ENCODE measurements at regions not wholly inside any gene's neighbourhood (a gene's known extent, or its start where the extent isn't known, plus 50 kb on each side); places are given as distances from the start of the nearest gene placed in this dataset.
"Not testable (repeated sequence)": the region's sequence is repeated elsewhere in the genome, so short reads cannot be mapped to it uniquely, and the experiment has no call there.

DNA sequence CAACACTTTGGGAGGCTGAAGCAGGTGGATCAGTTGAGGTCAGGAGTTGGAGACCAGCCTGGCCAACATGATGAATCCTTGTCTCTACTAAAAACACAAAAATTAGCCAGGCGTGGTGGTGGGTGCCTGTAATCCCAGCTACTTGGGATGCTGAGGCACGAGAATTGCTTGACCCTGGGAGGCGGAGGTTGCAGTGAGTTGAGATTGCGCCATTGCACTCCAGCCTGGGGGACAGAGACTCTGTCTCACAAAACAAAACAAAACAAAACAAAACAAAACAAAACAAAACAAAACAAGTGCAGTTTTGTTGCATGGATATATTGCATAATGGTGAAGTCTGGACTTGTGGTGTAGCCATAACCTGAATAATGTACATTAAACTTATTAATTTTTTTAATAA, 133.6 kb upstream of the ZNF217 start:
- not testable (repeated sequence) for DNase-seq (ENCODE audit: low read depth in 2 of 3, low spot score in 1 of 3)

DNA sequence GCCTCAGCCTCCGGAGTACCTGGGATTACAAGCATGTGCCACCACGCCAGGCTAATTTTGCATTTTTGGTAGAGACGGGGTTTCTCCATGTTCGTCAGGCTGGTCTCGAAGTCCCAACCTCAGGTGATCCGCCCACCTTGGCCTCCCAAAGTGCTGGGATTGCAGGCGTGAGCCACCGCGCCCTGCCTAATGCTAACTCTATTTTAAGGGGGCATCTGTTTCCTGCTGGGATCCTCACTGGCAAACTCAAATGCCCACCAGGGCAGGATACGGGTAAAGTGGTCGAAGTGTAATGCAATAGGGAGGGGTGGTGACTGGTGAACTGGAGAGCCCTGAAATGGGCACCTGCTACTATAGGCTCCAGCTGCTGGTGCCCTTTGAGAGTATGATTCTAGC, 131.9 kb upstream of the ZNF217 start:
- no peak for DNase-seq (ENCODE audit: low read depth in 2 of 3, low spot score in 1 of 3)

DNA sequence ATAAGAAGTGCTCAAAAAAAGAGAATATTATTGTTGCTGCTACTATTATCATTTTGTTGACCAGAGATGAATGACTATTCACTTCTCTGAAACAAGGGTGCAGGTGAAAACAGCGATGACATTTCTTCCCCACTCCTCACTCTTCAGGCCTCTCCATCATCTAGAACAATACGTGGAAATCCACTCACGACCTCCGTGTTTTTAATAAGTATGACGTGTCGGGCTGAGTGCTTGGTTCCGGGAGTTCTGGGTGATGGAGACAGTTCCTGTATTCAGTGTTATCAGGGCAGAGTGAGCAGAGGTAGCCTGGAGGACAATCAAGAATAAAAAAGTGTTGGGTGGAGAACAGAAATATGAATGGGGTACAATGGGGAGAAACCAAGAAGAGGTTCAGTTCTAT, 130.0 kb upstream of the ZNF217 start:
- DNase-seq (ENCODE audit: low read depth in 2 of 3, low spot score in 1 of 3): no peak

DNA sequence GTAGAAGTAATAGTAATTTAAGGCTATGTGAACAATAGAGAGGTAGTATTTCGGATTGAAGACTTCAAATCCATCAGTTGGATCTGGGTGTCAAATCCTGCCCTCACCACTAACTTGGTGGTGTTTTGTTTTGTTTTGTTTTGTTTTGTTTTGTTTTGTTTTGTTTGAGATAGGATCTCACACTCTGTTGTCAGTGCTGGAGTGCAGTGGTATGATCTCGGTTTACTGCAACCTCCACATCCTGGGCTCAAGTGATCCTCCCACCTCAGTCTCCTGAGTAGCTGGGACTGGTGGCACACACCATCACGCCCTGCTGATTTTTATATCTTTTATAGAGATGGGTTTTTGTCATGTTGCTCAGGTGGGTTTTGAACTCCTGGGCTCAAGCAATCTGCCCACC, 129.4 kb upstream of the ZNF217 start:
- no peak for DNase-seq (ENCODE audit: low read depth in 2 of 3, low spot score in 1 of 3)

DNA sequence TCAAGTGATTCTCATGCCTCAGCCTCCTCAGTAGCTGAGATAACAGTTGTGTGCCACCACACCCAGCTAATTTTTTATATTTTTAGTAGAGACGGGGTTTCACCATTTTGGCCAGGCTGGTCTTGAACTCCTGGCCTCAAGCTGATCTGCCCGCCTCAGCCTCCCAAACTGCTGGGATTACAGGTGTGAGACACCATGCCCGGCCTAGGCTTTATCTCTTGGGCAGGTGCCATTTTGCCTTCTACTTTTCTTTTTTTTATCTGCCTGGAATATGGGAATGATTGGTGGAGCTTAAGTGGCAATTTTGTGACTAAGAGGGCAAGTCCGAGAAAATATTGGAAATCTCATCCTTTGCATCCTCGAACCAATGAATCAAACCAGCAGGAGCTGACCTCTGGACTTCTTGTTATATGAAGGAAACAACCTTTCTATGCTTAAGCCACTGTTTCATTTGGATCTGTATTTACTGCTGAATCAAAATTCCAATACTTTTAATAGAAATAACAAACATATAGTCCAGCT, 128.9 kb upstream of the ZNF217 start:
- no peak for DNase-seq (ENCODE audit: low read depth in 2 of 3, low spot score in 1 of 3)

DNA sequence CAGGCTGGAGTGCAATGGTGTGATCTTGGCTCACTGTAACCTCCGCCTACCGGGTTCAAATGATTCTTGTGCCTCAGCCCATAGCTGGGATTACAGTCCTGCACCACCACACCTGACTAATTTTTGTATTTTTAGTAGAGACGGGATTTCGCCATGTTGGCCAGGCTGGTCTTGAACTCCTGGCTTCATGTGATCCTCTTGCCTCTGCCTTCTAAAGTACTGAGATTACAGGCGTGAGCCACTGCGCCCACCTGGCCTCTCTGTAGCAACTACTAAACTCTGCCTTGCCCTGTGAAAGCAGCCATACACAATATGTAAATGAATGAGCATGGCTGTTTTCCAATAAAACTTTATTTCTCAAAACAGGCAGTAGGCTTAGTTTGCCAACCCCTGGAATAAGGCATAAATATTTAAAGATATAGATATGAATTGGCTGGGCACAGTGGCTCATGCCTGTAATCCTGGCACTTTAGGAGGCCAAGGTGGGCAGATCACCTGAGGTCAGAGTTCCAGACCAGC, 127.9 kb upstream of the ZNF217 start:
- DNase-seq (ENCODE audit: low read depth in 2 of 3, low spot score in 1 of 3): not testable (repeated sequence)

DNA sequence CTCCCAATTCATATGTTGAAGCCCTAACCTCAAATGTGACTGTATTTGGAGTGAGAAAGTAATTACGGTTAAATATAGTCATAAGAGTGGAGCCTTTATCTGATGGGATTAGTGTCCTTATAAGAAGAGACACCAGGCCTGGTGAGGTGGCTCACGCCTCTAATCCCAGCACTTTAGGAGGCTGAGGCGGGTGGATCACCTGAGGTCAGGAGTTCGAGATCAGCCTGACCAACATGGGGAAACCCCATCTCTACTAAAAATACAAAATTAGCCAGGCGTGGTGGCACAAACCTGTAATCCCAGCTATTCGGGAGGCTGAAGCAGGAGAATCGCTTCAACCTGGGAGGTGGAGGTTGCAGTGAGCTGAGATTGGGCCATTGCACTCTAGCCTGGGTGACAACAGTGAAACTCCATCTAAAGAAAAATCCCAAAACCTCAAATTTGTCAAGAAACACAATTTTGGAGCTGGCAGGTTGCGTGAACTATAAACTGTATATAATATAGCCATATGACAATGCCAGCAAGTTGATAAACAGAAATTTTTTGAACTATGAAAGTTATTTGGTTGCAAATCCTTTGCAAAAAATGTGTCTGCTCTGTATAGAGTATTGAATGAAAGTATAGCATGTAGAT, 125.6 kb upstream of the ZNF217 start:
- DNase-seq (ENCODE audit: low read depth in 2 of 3, low spot score in 1 of 3): not testable (repeated sequence)

DNA sequence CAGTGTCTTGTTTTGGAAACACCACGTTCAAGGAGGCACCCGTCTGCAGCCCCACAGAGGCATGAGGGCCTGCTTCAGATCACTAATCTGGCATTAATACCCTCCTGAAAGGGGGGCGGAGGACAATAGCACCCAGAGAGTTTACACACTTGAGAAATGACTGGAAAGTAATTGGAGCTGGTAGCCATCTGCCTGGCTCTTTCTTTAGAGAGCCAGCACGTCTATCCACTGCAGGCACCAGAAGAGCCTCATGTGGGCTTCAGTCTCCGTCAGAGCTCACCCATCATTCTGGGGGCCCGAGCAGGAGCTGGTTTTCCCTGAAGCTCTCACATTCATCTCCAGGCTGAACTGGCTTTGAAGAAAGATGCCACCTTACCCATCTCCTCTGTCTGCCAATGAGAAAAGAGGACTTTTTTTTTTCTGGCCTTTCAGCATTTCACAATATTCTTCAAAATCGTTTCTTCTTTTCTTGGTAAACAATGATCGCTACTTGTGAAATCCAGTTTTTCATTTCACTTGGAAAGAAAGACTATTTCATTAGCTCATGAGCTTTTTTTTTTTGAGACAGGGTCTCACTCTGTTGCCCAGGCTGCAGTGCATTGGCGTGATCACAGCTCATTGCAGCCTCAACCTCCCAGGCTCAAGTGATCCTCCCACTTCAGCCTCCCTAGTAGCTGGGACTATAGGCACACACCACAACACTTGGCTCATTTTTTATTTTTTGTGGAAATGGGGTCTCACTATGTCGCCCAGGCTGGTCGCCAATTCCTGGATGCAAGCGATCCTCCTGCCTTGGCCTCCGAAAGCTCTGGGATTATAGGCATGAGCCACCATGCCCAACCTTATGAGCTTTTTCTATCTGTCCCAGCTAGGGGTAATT, 124.7 kb upstream of the ZNF217 start:
- no peak for DNase-seq (ENCODE audit: low read depth in 2 of 3, low spot score in 1 of 3)

DNA sequence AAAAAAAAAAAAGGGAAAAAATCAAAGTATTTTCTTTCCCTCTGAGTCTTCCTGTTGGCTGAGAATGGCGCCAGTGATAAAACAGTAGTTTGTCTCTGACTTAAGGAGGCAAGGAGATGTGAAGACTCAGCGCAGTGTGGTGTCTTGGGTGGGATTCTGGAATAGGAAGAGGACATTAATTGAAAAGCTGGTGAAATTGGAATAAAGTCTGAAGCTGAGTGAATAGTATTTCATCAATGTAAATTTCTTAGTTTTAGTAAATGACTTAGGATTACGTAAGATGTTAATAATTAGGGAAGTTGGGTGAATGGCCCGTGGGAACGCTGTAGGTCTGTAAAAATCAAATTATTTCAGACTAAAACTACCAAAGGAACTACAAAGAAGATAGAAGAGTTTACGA, 122.8 kb upstream of the ZNF217 start:
- no peak for DNase-seq (ENCODE audit: low read depth in 2 of 3, low spot score in 1 of 3)

DNA sequence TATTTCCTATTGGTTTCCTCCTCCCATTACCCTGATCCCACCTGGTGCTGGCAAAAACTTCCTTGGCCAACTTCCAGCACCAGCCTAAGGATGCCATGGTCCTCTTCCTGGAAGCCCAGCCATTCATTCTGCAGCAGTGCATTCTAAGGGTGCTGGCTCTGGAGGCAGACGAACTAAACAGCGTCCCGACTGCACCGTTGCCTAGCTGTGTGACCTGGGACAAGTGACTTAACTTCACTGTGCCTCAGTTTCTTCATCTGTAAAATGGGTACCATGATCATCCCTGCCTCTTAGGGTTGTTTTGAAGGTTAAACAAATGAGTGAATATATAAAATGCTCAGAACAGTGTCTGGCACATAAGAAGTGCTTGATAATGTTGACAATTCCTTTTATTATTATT, 120.9 kb upstream of the ZNF217 start:
- no peak for DNase-seq (ENCODE audit: low read depth in 2 of 3, low spot score in 1 of 3)

DNA sequence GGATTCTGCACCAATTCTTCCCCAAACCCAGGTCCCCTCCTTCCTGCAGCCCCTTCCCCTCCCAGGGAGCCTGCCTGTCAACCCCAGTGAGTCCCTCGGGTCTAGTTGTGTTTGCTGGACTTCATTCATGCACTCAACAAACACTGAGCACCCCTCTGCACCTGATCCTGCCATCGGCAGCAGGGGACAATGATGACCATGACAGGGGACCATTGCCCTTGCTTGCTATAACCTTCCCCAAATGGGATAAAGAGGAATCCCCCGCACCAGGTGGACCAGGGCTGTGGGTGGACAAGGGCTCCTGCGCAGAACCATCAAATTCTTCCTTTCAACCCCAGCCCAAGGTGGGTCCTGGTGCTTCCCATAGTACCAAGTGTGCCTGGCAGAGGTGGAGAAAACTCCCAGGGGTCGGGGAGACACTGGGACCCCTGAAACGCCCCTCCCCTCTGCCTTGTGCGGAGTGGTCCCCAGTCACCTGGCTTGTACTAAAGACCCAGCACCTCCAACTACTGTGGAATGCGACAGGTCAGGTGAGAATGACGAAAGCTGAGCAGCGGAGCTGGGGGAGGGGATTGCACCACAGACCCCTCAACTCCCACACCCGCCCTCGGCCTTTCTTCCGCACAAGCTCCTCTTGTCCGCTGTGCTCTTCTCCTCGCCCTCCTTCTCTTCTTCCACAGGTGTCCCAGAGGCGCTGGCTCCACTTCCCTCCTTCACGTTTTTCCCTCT, 119.9 kb upstream of the ZNF217 start:
- no peak for DNase-seq (ENCODE audit: low read depth in 2 of 3, low spot score in 1 of 3)

DNA sequence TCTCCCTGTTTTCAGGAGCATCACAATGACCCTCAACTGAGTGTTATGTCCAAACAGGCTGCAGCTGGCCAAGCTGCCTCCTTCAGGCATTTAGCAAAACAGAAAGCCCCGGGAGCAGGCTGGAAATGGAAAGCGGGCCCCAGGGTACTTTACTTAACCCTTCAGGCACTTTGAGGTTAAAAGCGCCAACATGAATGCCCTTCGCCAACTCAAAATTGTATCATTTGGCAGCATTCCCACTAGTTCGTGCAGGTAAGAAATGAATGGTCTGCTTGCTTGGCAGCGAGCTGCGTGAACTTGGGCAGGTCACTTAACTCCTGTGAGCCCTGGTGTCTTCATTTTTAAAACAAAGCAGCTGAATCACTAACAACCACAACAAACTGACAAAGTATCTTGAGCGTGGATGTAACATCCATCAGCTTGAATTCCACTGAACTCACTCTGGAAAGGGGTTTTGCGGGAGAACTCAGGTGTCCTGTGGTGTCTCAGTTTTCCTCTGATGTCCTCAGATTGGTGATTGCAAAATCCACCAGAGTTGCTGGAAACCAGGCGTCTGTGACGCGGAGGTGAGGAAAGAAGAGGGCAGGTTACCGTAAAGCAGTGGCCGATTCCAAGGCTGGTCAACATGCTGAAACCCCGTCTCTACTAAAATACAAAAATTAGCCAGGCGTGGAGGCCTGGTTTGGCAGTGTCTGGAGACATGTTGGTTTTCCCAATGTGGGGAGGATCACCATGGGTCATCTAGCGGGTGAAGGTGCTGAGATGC, 118.8 kb upstream of the ZNF217 start:
- no peak for DNase-seq (ENCODE audit: low read depth in 2 of 3, low spot score in 1 of 3)

DNA sequence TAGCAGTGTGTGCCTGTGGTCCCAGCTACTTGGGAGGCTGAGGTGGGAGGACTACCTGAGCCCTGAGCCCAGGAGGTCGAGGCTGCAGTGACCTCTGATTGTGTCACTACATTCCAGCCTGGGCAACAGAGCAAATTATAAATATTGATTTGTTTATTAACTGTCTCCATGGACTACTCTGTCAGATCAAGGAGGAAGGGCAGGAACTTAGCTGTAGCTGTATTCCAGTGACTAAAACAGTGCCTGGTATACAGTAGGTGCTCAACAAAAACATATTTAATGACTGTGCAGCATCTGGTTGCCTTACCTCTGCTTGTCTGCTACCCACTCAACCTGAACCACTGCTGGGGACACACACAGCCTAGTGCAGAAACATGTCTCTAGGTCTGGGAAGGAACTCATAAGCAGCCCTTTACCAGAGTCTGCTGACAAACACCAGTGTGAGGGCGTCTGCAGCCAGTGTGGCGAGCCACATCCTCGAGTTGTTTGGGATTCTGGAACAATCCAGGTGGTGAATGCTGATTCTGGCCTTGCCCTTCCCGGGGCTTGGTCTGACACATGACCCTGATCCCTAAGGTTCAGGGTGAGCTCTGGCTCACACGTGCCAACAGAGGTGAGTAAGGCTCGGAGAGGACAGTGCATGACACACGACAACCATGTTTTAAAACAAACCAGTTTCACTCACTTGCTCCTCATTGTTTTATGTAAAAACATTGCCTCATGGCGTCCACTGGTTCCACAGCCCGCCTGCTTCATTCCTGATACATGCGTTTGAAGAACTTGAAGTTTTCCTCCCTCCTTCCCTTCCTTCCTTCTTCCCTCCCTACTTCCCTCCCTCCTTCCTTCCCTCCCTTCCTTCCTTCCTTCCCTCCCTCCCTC, 117.9 kb upstream of the ZNF217 start:
- DNase-seq (ENCODE audit: low read depth in 2 of 3, low spot score in 1 of 3): no peak

DNA sequence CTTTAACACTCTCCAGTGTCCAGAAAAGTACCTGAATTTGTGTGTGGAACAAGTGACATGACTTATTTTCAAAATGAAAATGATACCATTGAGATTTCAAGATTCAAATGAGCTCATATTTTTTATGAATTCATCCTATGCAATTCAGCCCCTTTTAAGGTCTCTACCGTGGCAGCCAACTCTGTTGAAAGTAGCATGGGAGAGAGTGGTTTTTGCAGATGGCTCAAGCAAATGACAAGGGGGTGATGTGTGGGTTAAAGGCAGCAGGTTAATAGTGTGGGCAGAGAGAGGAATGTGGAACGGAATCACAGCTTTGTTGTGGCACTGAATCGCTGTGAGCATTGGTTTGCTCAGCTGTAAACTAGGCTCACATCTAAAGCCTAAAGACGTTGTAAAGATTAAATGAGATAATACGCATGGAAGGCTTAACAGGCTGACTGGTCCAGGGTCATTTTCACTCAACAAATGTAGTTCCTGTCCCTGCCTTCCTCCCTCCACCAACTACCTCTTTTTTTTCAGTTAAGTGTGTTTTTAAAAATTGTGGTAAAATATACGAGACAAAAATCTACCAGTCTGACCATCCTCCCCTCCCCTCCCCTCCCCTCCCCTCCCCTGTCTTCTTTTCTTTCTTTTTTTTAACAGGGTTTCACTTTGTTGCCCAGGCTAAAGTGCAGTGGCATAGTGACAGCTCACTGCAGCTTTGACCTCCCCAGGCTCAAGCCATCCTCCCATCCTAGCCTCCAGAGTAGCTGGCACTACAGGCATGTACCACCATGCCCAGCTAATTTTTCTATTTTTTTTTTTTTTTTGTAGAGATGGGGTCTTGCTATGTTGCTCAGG, 114.7 kb upstream of the ZNF217 start:
- peak; percentile 35 to 44 (median 37) for DNase-seq (ENCODE audit: low read depth in 2 of 3, low spot score in 1 of 3)

DNA sequence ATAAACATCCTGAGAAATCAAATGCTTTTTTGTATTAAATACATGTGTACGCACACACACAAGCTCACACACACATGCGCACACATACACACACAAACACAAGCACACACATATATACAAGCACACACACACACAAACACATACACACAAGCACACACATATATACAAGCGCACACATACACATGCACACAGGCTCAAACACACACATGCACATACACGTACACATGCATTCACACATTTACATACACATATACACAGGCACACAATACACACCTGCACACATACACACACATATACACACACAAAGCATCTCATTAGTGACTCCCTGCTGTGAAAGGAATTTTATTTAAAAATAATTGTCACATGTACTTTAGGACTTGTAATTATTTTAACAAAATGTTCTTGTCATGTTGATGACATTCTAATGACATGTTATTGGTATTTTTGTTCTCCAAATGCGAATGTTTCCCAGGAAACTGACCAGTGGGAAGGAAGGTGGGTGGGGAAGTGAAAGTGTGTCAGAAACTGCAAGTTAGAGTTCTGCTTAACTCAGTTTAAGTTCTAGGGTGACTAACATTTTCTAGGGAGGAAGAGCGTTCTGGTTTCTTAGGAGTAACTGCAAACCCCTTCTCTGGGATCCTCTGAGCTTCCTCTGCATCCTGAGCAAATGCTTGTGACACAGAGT, 113.9 kb upstream of the ZNF217 start:
- peak in 1 of 3 donors; percentile 14 for DNase-seq (ENCODE audit: low read depth in 2 of 3, low spot score in 1 of 3)

DNA sequence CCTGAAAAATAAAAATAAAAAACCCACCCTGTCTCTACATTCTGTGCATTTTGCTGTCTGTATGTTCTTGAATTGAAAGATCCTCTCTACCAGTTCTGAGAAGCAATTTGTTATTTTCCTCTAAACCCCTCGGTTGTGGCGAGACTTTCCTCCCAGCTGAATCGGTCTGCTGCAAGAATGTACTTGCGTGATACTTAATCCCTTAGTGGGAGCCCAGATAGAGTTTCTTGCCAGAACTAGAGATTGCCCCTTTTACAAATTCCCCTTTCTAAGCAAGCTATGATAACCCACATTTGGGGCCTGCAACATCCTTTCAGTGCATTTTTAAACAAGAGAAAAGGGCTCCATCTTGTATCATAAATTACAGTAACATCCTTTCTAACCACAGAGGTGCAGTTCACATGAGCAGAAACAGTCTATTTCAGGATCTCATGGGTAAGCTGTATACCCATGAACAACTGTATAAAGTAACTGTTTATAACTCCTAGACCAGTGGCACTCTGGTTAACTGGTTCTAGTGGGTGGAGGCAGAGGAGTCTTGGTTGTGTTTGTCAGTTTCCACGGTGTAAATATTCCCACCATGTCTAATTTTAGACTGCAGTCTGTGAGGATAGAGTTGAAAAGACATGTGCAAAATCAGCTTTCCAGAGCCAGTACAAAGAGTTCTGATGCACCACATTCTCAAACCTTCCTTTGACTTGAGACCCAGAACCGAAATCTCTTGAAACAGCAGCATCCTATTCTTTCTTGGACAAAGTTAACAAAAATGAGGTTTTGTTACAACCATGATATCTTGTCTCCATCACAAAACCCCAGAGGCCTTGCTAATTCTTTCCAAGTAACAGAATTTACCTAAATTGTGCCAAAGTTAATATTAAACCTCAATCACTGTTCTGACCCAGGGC, 113.1 kb upstream of the ZNF217 start:
- DNase-seq (ENCODE audit: low read depth in 2 of 3, low spot score in 1 of 3): no peak

DNA sequence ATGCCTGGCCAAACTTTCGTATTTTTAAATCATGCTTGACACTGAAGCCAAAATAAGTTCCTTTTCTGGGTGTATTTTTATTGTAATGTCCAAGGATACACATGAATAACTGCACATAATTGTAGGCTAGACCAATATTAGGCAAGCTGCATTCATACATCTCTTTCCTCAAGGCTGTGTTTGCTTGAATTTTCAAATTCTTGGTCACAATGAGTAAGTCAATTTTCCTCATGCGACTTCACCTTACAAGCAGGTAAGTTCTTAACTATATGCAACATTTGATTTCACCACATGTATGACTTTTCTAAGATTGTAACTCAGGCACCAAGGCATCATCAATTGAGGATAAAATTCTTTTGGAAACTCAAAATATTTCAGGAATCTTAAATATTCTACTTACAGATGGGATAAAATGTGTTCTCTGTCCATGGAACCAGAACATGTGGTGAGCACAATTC, 112.4 kb upstream of the ZNF217 start:
- DNase-seq (ENCODE audit: low read depth in 2 of 3, low spot score in 1 of 3): no peak
